ENCODE measurements at regions not wholly inside any gene's neighbourhood (a gene's known extent, or its start where the extent isn't known, plus 50 kb on each side); places are given as distances from the start of the nearest gene placed in this dataset.

- TF ChIP-seq ZNF462 (CRISPR knock-in tag; IDR thresholded peaks at IDR 0.05) (no peak), ETS1 (IDR thresholded peaks at IDR 0.05) (no peak), JUNB (IDR thresholded peaks at IDR 0.05; ENCODE audit: unreplicated experiment) (no peak), NANOG (IDR thresholded peaks at IDR 0.05; ENCODE audit: borderline replicate concordance) (no peak), CTCF (conservative IDR thresholded peaks at IDR 0.05; ENCODE audit: low read depth in 2 of 2) (no peak), EZH2 (IDR thresholded peaks at IDR 0.05; ENCODE audit: low read depth, unreplicated experiment) (no peak)
Measured at GRCh38 chr9:13934416-13934815, 379.5 kb downstream of the NFIB start (continued).

DNA sequence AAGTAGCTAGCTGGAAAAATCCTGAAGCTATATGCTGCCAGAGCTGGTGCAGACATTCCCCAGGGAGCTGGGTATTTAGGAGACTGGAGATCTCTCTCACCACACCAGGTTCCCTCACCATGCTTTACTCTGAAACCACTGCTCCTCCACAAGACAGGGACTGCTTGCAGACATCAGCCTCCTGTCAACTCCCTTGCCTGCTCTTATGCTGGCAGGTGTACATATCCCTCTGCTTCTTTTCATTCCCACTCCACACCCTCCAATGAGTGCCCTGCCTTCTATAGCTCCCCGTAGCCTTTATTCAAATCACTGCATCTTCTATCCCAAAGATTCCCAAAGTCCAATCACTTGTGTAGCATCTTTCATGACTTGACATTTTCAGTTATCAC is 380.7 kb downstream of the NFIB start:
- Histone ChIP-seq H3K4me3 (no peak overlapping the region), H4K20me1 (replicated peaks; ENCODE audit: insufficient read depth) (no peaks in the 10 kb centered on the region), H3K27ac (ENCODE audit: low read depth) (no peak overlapping the region), H3F3A (replicated peaks; ENCODE audit: low read depth) (no peaks in the 10 kb centered on the region), H3K4me1 (ENCODE audit: insufficient read depth) (peaks cover 3% of the 10 kb centered on the region), H3K27me3 (ENCODE audit: insufficient read depth) (no peaks in the 10 kb centered on the region), H3K4me2 (no peak overlapping the region), H2AFZ (no peak overlapping the region), H3K36me3 (ENCODE audit: insufficient read depth) (no peaks in the 10 kb centered on the region), H3K9me2 (ENCODE audit: insufficient read depth) (no peaks in the 10 kb centered on the region; the same call in 1 of the 2 replicates), H3K79me2 (replicated peaks; ENCODE audit: insufficient read depth) (no peaks in the 10 kb centered on the region)
- Mint-ChIP-seq H3K27ac (no peak overlapping the region), H3K9me3 (no peaks in the 10 kb centered on the region), H3K4me1 (peaks cover 10% of the 10 kb centered on the region; the same call in 2 of the 3 replicates), H3K36me3 (ENCODE audit: low read depth) (no peaks in the 10 kb centered on the region), H3K27me3 (ENCODE audit: insufficient read depth, low read depth, poor library complexity) (peaks cover 2% of the 10 kb centered on the region), H3K4me3 (no peak overlapping the region)
- DNase-seq (ENCODE audit: low spot score) (no peak), ATAC-seq (no peak)
- no peak for TF ChIP-seq EZH2 (IDR thresholded peaks at IDR 0.05; ENCODE audit: low read depth, unreplicated experiment)
- TF ChIP-seq ZNF331 (CRISPR knock-in tag; IDR thresholded peaks at IDR 0.05; ENCODE audit: low read depth): no peak
- no peak for TF ChIP-seq ETS1 (IDR thresholded peaks at IDR 0.05)

Measured in GM23338 (cell line).